NCI-H1694 (cell line): ENCODE measurements at regions not wholly inside any gene's neighbourhood (a gene's known extent, or its start where the extent isn't known, plus 50 kb on each side); places are given as distances from the start of the nearest gene placed in this dataset.
"Not testable (repeated sequence)": the region's sequence is repeated elsewhere in the genome, so short reads cannot be mapped to it uniquely, and the experiment has no call there.

ENCODE experiments used
- DNase-seq: peaks from one replicate; lab custom pipeline; 2025; lab: John Stamatoyannopoulos, UW

GRCh38 chr12:92398565-92399309, 253.1 kb upstream of the BTG1 start:
- no peak for DNase-seq

- no peak for DNase-seq
Measured at GRCh38 chr12:92396647-92397252, 251.1 kb upstream of the BTG1 start.

GRCh38 chr12:92395322-92395721, 249.7 kb upstream of the BTG1 start:
- DNase-seq: no peak

- DNase-seq: no peak
Measured at GRCh38 chr12:92394895-92395294, 249.2 kb upstream of the BTG1 start.

- DNase-seq: no peak
Measured at GRCh38 chr12:92393504-92393903, 247.9 kb upstream of the BTG1 start.

GRCh38 chr12:92391726-92392125, 246.1 kb upstream of the BTG1 start:
- DNase-seq: not testable (repeated sequence)

GRCh38 chr12:92389466-92389865, 243.8 kb upstream of the BTG1 start:
- DNase-seq: no peak

- no peak for DNase-seq
Measured at GRCh38 chr12:92385296-92385695, 239.7 kb upstream of the BTG1 start.

GRCh38 chr12:92384571-92384970, 238.9 kb upstream of the BTG1 start:
- no peak for DNase-seq

GRCh38 chr12:92382383-92382878, 236.8 kb upstream of the BTG1 start:
- no peak for DNase-seq

- DNase-seq: no peak
Measured at GRCh38 chr12:92381856-92382255, 236.2 kb upstream of the BTG1 start.

GRCh38 chr12:92378682-92379479, 233.2 kb upstream of the BTG1 start:
- no peak for DNase-seq

GRCh38 chr12:92375504-92375903, 229.9 kb upstream of the BTG1 start:
- not testable (repeated sequence) for DNase-seq

GRCh38 chr12:92370828-92371227, 225.2 kb upstream of the BTG1 start:
- DNase-seq: no peak

GRCh38 chr12:92369636-92370035, 224.0 kb upstream of the BTG1 start:
- DNase-seq: no peak

GRCh38 chr12:92369056-92369455, 223.4 kb upstream of the BTG1 start:
- DNase-seq: no peak

- DNase-seq: no peak
Measured at GRCh38 chr12:92365836-92366235, 220.2 kb upstream of the BTG1 start.

- no peak for DNase-seq
Measured at GRCh38 chr12:92365333-92365732, 219.7 kb upstream of the BTG1 start.

GRCh38 chr12:92363295-92364146, 217.9 kb upstream of the BTG1 start:
- DNase-seq: no peak

GRCh38 chr12:92362785-92363184, 217.1 kb upstream of the BTG1 start:
- no peak for DNase-seq

- DNase-seq: no peak
Measured at GRCh38 chr12:92362126-92362525, 216.5 kb upstream of the BTG1 start.

GRCh38 chr12:92360543-92360942, 214.9 kb upstream of the BTG1 start:
- DNase-seq: no peak
